Activated CD8-positive, alpha-beta T cell treated with anti-CD3 and anti-CD28 coated beads for 36 hours (primary cell): ENCODE measurements at regions not wholly inside any gene's neighbourhood (a gene's known extent, or its start where the extent isn't known, plus 50 kb on each side); places are given as distances from the start of the nearest gene placed in this dataset.
"Not testable (repeated sequence)": the region's sequence is repeated elsewhere in the genome, so short reads cannot be mapped to it uniquely, and the experiment has no call there.

Experiments used
- ATAC-seq: fragments of 200-7000 bp; cut with Tn5 transposase; one replicate; pipeline ENCODE4 v1.10.0; 2021; ENCODE audit warnings: mild to moderate bottlenecking, moderate library complexity
- CTCF ChIA-PET: fragments of 350-600 bp; sonication (Branson Sonifier 250); formaldehyde crosslinking; loops from one replicate; lab custom pipeline; 2021; ENCODE audit warnings: antibody characterized with exemption; lab: Charles Lee
- POLR2A ChIA-PET: fragments of 350-600 bp; sonication (Branson Sonifier 250); formaldehyde crosslinking; loops from one replicate; lab custom pipeline; 2021; ENCODE audit warnings: antibody characterized with exemption; lab: Charles Lee
- DNase-seq: peaks from one replicate; pipeline ENCODE4 v3.0.0-alpha.2; 2020
- H3K27ac Mint-ChIP-seq: one replicate; pipeline ENCODE4 v1.8.0; 2021; ENCODE audit warnings: mild to moderate bottlenecking, mixed read lengths
- H3K27me3 Mint-ChIP-seq: one replicate; pipeline ENCODE4 v1.8.0; 2021; ENCODE audit warnings: mixed read lengths
- H3K36me3 Mint-ChIP-seq: one replicate; pipeline ENCODE4 v1.8.0; 2021; ENCODE audit warnings: low read depth, mixed read lengths
- H3K4me1 Mint-ChIP-seq: one replicate; pipeline ENCODE4 v1.8.0; 2021; ENCODE audit warnings: low read depth, mixed read lengths
- H3K4me3 Mint-ChIP-seq: one replicate; pipeline ENCODE4 v1.8.0; 2021; ENCODE audit warnings: mild to moderate bottlenecking, moderate library complexity, mixed read lengths
- H3K9me3 Mint-ChIP-seq: one replicate; pipeline ENCODE4 v1.8.0; 2021; ENCODE audit warnings: mixed read lengths
- CTCF ChIP-seq: fragments of 200-600 bp; IDR thresholded peaks from one replicate; pipeline ENCODE4 v1.8.0; 2022; ENCODE audit warnings: antibody characterized with exemption, mild to moderate bottlenecking
- intact Hi-C: fragments of 100-400 bp; cut with micrococcal nuclease; formaldehyde crosslinking; loops from one replicate; pipeline ENCODE4 v1.10.0; 2022

GRCh38 chr18:34953212-34953611 lies 88.0 kb upstream of the MAPRE2 start:
- TF ChIP-seq CTCF = no peak
- ChIA-PET CTCF (no interaction called here), POLR2A (no interaction called here)
- Mint-ChIP-seq H3K36me3 (no peaks in the 10 kb centered on the region), H3K4me1 (no peaks in the 10 kb centered on the region), H3K9me3 (no peaks in the 10 kb centered on the region), H3K4me3 (no peak overlapping the region), H3K27ac (no peak overlapping the region), H3K27me3 (peaks cover 10% of the 10 kb centered on the region)
- no peak for DNase-seq
- intact Hi-C loops = no loop called here
- ATAC-seq = no peak

DNA sequence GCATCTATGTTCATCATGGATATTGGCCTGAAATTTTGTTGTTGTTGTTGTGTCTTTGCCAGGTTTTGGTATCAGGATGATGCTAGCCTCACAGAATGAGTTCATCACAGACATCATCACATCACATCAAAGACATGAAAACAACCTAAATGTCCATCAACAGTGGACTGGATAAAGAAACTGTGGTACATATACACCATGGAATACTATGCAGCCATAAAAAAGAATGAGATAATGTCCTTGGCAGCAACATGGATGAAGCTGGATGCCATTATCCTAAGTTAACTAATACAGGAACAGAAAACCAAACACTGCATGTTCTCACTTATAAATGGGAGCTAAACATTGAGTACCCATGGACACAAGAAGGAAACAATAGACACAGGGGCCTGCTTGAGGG lies 85.7 kb upstream of the MAPRE2 start:
- H3K4me3 Mint-ChIP-seq, H3K36me3 Mint-ChIP-seq, DNase-seq, H3K4me1 Mint-ChIP-seq, H3K9me3 Mint-ChIP-seq, ATAC-seq, CTCF ChIA-PET, intact Hi-C loops, H3K27ac Mint-ChIP-seq, POLR2A ChIA-PET: not testable (repeated sequence)
- peaks cover 20% of the 10 kb centered on the region for H3K27me3 Mint-ChIP-seq

DNA sequence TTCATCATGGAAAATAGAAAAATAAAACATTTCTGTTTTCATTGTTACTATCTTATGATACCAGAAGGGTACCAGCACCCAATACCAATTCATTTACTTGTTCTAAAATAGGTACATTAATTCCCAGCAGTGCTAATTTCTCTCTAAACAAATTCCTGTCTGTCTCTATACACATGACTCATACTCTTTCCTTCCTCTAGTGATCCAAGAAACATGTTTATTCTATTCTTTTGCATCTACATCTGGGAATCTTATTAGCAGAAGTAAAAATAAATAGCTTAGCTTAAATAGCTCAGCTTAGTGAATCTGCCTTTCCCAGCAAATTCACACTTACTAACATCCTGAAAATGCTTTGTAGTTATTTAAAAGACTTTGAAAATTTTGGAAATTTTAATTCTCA lies 84.5 kb upstream of the MAPRE2 start:
- no peak overlapping the region for H3K27ac Mint-ChIP-seq
- H3K9me3 Mint-ChIP-seq = no peaks in the 10 kb centered on the region

GRCh38 chr18:34957119-34957863 lies 83.9 kb upstream of the MAPRE2 start:
- TF ChIP-seq CTCF = no peak
- POLR2A ChIA-PET = no interaction called here
- DNase-seq (no peak), ATAC-seq (no peak)
- Mint-ChIP-seq H3K4me1 (no peaks in the 10 kb centered on the region), H3K9me3 (no peaks in the 10 kb centered on the region), H3K36me3 (no peaks in the 10 kb centered on the region), H3K27me3 (peaks cover 22% of the 10 kb centered on the region), H3K27ac (no peak overlapping the region), H3K4me3 (no peak overlapping the region)
- CTCF ChIA-PET = no interaction called here
- intact Hi-C loops = no loop called here

More for the DNA sequence above, 84.5 kb upstream of the MAPRE2 start:
- no peak for ATAC-seq
- H3K27me3 Mint-ChIP-seq = peaks cover 20% of the 10 kb centered on the region
- CTCF ChIA-PET = no interaction called here
- no peaks in the 10 kb centered on the region for H3K4me1 Mint-ChIP-seq
- H3K36me3 Mint-ChIP-seq = no peaks in the 10 kb centered on the region
- no peak for DNase-seq
- intact Hi-C loops = no loop called here
- no peak overlapping the region for H3K4me3 Mint-ChIP-seq
- TF ChIP-seq CTCF = no peak
- POLR2A ChIA-PET = no interaction called here

GRCh38 chr18:34957864-34958259 lies 83.4 kb upstream of the MAPRE2 start:
- ATAC-seq (no peak), DNase-seq (no peak)
- Mint-ChIP-seq H3K27ac (no peak overlapping the region), H3K4me3 (no peak overlapping the region), H3K4me1 (no peaks in the 10 kb centered on the region), H3K27me3 (peaks cover 22% of the 10 kb centered on the region), H3K36me3 (no peaks in the 10 kb centered on the region), H3K9me3 (no peaks in the 10 kb centered on the region)
- intact Hi-C loops = no loop called here
- POLR2A ChIA-PET = no interaction called here
- TF ChIP-seq CTCF = no peak
- CTCF ChIA-PET = no interaction called here
